PC-3 (cell line): ENCODE measurements at regions not wholly inside any gene's neighbourhood (a gene's known extent, or its start where the extent isn't known, plus 50 kb on each side); places are given as distances from the start of the nearest gene placed in this dataset.

Source experiments
- ATAC-seq: fragments of 200-7000 bp; cut with Tn5 transposase; 2 replicates; pipeline ENCODE4 v1.9.1; 2020; ENCODE audit warnings: mild to moderate bottlenecking, moderate library complexity
- BruUV-seq: library from RNA; stranded (reverse); fragments of 400-500 nt; replicated peaks from 2 replicates; lab custom pipeline; 2021; lab: Mats Ljungman, UMichigan
- CTCF ChIA-PET: fragments of 300-600 bp; sonication (Branson Sonifier 250); formaldehyde crosslinking; loops from one replicate; lab custom pipeline; 2022; ENCODE audit warnings: antibody characterized with exemption; lab: Charles Lee
- POLR2A ChIA-PET: fragments of 300-600 bp; sonication (Branson Sonifier 250); formaldehyde crosslinking; loops from one replicate; lab custom pipeline; 2022; ENCODE audit warnings: antibody characterized with exemption; ENCODE audit not compliant: unreplicated experiment; lab: Charles Lee
- DNase-seq: peaks from one replicate; pipeline ENCODE4 v3.0.0-alpha.2; 2015
- H2AFZ ChIP-seq: fragments of 300-600 bp; sonication (generic); 2 replicates; pipeline ENCODE4 v1.6.0; 2016; ENCODE audit warnings: antibody characterized with exemption, low read length
- H3F3A ChIP-seq: fragments of 300-600 bp; sonication (generic); one replicate; pipeline ENCODE4 v1.6.0; 2017; ENCODE audit warnings: antibody characterized with exemption, low read length, control low read depth, mild to moderate bottlenecking; ENCODE audit not compliant: unreplicated experiment
- H3K27ac ChIP-seq: fragments of 300-600 bp; sonication (generic); 2 replicates; pipeline ENCODE4 v1.5.1; 2016; ENCODE audit warnings: mild to moderate bottlenecking, low read length
- H3K27me3 ChIP-seq: fragments of 300-600 bp; sonication (generic); 2 replicates; pipeline ENCODE4 v1.6.1; 2016; ENCODE audit warnings: low read length, mixed read lengths
- H3K36me3 ChIP-seq: fragments of 300-600 bp; sonication (generic); 2 replicates; pipeline ENCODE4 v1.6.1; 2016; ENCODE audit warnings: low read depth, mixed run types, low read length, mixed read lengths
- H3K4me1 ChIP-seq: fragments of 300-600 bp; sonication (generic); 2 replicates; pipeline ENCODE4 v1.5.1; 2016; ENCODE audit warnings: low read length; ENCODE audit not compliant: insufficient read depth
- H3K4me2 ChIP-seq: fragments of 300-600 bp; sonication (generic); 2 replicates; pipeline ENCODE4 v1.6.0; 2016; ENCODE audit warnings: low read length
- H3K4me3 ChIP-seq: fragments of 300-600 bp; sonication (generic); 2 replicates; pipeline ENCODE4 v1.5.1; 2016; ENCODE audit warnings: mild to moderate bottlenecking, low read length, mixed read lengths
- H3K79me2 ChIP-seq: fragments of 300-600 bp; sonication (generic); 2 replicates; pipeline ENCODE4 v1.6.1; 2017; ENCODE audit warnings: low read length, mixed read lengths
- H3K9ac ChIP-seq: fragments of 300-600 bp; sonication (generic); 2 replicates; pipeline ENCODE4 v1.6.0; 2016; ENCODE audit warnings: mild to moderate bottlenecking, low read length
- H3K9me2 ChIP-seq: fragments of 300-600 bp; sonication (generic); replicated peaks from 2 replicates; pipeline ENCODE4 v1.6.1; 2016; ENCODE audit warnings: mixed run types, low read length, mixed read lengths
- H3K9me3 ChIP-seq: fragments of 300-600 bp; sonication (generic); 2 replicates; pipeline ENCODE4 v1.6.1; 2016; ENCODE audit warnings: low read length, mixed read lengths
- H4K20me1 ChIP-seq: fragments of 300-600 bp; sonication (generic); 2 replicates; pipeline ENCODE4 v1.6.1; 2016; ENCODE audit warnings: low read length, mixed read lengths
- CTCF ChIP-seq: fragments of 300-600 bp; sonication (generic); conservative IDR thresholded peaks from 2 replicates; pipeline ENCODE4 v1.5.1; 2017; ENCODE audit warnings: antibody characterized with exemption, low read depth, mild to moderate bottlenecking, low read length
- EZH2 ChIP-seq: fragments of 300-600 bp; sonication (generic); IDR thresholded peaks from one replicate; pipeline ENCODE4 v1.6.1; 2017; ENCODE audit warnings: antibody characterized with exemption, mild to moderate bottlenecking, low read length; ENCODE audit not compliant: unreplicated experiment
- EZH2phosphoT487 ChIP-seq: fragments of 300-600 bp; sonication (generic); IDR thresholded peaks from 2 replicates; pipeline ENCODE4 v1.6.1; 2018; ENCODE audit warnings: mild to moderate bottlenecking, antibody characterized with exemption, low read length, borderline replicate concordance
- intact Hi-C: fragments of 100-400 bp; cut with micrococcal nuclease; formaldehyde crosslinking; loops from 2 replicates; pipeline ENCODE4 v1.9.0; 2023

- ChIA-PET CTCF (no interaction called here), POLR2A (no interaction called here)
- H3K9me2 ChIP-seq = no peaks in the 10 kb centered on the region
- no peak for ATAC-seq
- H3K27me3 ChIP-seq = no peaks in the 10 kb centered on the region
- intact Hi-C loops = no loop called here
- no peaks in the 10 kb centered on the region for H3F3A ChIP-seq
- H3K36me3 ChIP-seq = no peaks in the 10 kb centered on the region
- no peak overlapping the region for H3K9ac ChIP-seq
- H3K4me1 ChIP-seq = no peaks in the 10 kb centered on the region
- no peak overlapping the region for H2AFZ ChIP-seq
- H3K4me2 ChIP-seq = no peak overlapping the region
- no peak overlapping the region for H3K27ac ChIP-seq
- H3K9me3 ChIP-seq = no peaks in the 10 kb centered on the region
- no peaks in the 10 kb centered on the region for H4K20me1 ChIP-seq
- no peak overlapping the region for H3K4me3 ChIP-seq
- no TSS peak for BruUV-seq
- no peak for DNase-seq
- no peaks in the 10 kb centered on the region for H3K79me2 ChIP-seq
- TF ChIP-seq EZH2 = no peak
- no peak for TF ChIP-seq CTCF
- TF ChIP-seq EZH2phosphoT487 = no peak
Observed at GRCh38 chr3:153111016-153111415, 51.0 kb upstream of the RAP2B start.
